ENCODE measurements at regions not wholly inside any gene's neighbourhood (a gene's known extent, or its start where the extent isn't known, plus 50 kb on each side); places are given as distances from the start of the nearest gene placed in this dataset.
"Not testable (repeated sequence)": the region's sequence is repeated elsewhere in the genome, so short reads cannot be mapped to it uniquely, and the experiment has no call there.

DNA sequence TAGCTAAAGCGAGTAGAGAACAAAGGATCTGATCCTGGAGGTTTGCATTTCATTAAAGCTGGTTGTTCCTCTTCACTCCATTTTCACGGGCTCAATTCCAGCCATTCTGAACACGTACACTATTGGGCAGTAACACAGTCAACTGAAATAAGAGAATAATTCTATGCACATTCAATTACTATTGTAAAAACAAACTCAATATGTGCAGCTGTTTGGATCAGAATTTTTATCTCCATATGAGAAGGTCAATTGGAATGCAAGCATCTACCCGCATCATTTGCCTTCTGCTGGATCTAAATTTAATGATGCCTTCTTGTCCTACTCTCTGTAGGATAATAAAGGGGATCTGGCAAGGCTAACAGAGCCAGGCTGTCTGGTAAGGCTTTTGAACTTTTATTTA, 562.8 kb upstream of the CCDC179 start:
- POLR2A ChIA-PET = no interaction called here
- no peak overlapping the region for H3K27ac Mint-ChIP-seq
- H3K36me3 Mint-ChIP-seq = no peaks in the 10 kb centered on the region
- intact Hi-C loops (cut with micrococcal nuclease) = no loop called here
- peaks cover 4% of the 10 kb centered on the region for H3K9me3 Mint-ChIP-seq
- H3K4me3 Mint-ChIP-seq = no peak overlapping the region
- CTCF ChIA-PET = no interaction called here
- H3K27me3 Mint-ChIP-seq = no peaks in the 10 kb centered on the region
- DNase-seq = no peak
- H3K4me1 Mint-ChIP-seq (ENCODE audit: low read depth) = no peaks in the 10 kb centered on the region

DNA sequence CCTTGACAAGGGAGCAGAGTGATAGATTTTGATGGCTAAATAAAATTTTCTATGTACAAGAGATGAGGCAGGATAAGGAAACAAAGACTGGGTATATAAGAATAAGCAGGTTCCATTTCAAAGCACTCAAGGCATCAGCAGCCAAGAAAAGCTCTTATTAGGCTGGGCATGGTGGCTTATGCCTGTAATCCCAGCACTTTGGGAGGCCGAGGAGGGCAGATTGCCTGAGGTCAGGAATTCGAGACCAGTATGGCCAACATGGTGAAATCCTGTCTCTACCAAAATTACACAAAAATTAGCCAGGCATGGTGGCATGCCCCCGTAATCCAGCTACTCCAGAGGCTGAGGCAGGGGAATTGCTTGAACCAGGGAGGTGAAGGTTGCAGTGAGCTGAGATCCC, 563.4 kb upstream of the CCDC179 start:
- intact Hi-C loops (cut with micrococcal nuclease) = no loop called here
- H3K4me3 Mint-ChIP-seq = no peak overlapping the region
- CTCF ChIA-PET = no interaction called here
- H3K9me3 Mint-ChIP-seq = peaks cover 5% of the 10 kb centered on the region
- no peak overlapping the region for H3K27ac Mint-ChIP-seq
- no peaks in the 10 kb centered on the region for H3K4me1 Mint-ChIP-seq (ENCODE audit: low read depth)
- POLR2A ChIA-PET = no interaction called here
- no peaks in the 10 kb centered on the region for H3K36me3 Mint-ChIP-seq
- DNase-seq = no peak
- no peaks in the 10 kb centered on the region for H3K27me3 Mint-ChIP-seq

DNA sequence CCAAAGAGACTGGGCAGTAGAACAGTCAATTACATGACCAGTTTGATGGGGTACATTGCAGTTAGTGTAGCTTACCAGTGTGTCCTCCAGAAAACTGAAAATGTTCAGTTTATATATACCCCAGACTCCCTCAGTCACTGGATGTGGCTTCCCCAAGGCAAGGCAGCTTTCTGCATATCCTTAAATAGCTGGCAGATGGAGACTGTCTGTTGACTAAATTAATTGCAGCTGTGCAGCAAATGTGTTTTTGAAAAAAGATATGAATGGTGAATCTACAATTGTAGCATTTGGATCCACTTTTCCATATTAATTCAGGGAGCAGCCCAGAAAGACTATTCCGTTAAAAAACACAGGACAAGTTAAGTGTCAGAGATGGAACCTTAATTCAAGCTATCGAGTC, 565.1 kb upstream of the CCDC179 start:
- Mint-ChIP-seq H3K4me3 (no peak overlapping the region), H3K36me3 (no peaks in the 10 kb centered on the region), H3K4me1 (ENCODE audit: low read depth) (no peaks in the 10 kb centered on the region), H3K27ac (no peak overlapping the region), H3K27me3 (no peaks in the 10 kb centered on the region), H3K9me3 (peaks cover 16% of the 10 kb centered on the region)
- intact Hi-C loops (cut with micrococcal nuclease) = no loop called here
- ChIA-PET POLR2A (no interaction called here), CTCF (no interaction called here)
- no peak for DNase-seq

DNA sequence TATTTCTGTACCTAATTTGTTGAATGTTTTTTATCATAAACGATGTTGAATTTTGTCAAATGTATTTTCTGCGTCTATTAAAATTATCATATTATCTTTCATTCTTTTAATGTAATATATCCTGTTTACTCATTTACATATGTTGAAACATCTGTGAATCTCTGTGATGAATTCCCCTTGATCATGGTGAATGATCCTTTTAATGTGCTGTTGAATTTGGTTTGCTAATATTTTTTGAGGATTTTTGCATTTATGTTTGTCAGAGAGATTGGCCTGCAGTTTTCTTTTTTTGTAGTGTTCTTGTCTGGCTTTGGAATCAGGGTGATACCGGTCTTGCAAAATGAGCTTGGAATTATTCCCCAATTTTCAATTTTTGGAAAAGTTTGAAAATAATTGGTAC, 569.3 kb upstream of the CCDC179 start:
- Mint-ChIP-seq H3K27me3 (no peaks in the 10 kb centered on the region), H3K9me3 (peaks cover 16% of the 10 kb centered on the region), H3K27ac (no peak overlapping the region), H3K4me1 (ENCODE audit: low read depth) (no peaks in the 10 kb centered on the region), H3K36me3 (no peaks in the 10 kb centered on the region), H3K4me3 (no peak overlapping the region)
- ChIA-PET POLR2A (no interaction called here), CTCF (no interaction called here)
- DNase-seq = no peak
- intact Hi-C loops (cut with micrococcal nuclease) = no loop called here

DNA sequence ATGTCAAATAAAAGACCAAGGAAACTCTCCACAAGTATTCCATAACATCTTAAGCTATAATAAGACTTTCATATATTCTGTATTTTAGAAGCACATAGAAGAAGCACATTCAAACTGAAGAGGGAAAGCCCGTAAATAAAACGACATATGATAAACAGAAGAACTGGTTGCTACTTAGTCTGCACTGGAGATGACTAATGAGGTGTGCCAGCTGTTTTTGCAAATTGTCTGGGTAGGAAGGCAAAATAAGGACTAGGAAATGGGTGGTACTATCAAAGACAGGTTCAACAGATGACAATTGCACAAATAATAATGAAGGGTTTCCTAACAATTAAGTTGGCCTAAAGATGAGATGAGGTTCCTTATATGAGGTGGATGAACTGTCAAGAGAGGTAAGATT, 593.2 kb upstream of the CCDC179 start:
- intact Hi-C loops (cut with micrococcal nuclease) = no loop called here
- ChIA-PET CTCF (no interaction called here), POLR2A (no interaction called here)
- Mint-ChIP-seq H3K4me1 (ENCODE audit: low read depth) (no peaks in the 10 kb centered on the region), H3K4me3 (no peak overlapping the region), H3K27ac (no peak overlapping the region), H3K36me3 (no peaks in the 10 kb centered on the region), H3K27me3 (no peaks in the 10 kb centered on the region), H3K9me3 (peaks cover 22% of the 10 kb centered on the region)
- DNase-seq = no peak

DNA sequence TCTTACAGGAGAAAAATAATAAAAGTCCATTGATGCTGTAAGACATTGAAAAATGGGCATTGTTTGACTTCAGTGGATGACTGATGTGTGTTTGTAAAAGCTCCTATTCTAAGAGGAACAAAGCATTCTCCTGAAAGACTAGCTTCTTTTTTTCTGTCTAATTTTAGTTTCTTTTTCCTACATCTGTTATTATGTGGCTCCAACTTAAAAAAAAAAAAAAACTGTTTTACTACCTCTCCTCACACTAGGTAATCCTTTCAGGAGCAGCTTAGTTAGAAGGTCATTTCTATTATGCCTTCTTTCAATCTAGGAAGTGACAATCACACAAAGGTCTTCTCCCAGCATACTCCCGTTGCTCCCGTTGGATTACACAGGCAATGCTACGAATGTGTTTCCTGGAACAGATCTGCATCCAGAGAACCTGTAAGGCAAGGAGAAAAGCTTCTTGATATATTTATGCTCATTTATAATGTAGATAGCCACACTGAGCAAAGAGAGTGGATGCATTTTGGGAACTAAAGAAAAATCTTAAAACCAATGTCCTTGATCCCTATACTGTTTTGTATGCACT, 595.1 kb upstream of the CCDC179 start:
- Mint-ChIP-seq H3K27me3 (no peaks in the 10 kb centered on the region), H3K4me1 (ENCODE audit: low read depth) (no peaks in the 10 kb centered on the region), H3K4me3 (no peak overlapping the region), H3K27ac (no peak overlapping the region), H3K36me3 (no peaks in the 10 kb centered on the region), H3K9me3 (peaks cover 20% of the 10 kb centered on the region)
- ChIA-PET CTCF (no interaction called here), POLR2A (no interaction called here)
- intact Hi-C loops (cut with micrococcal nuclease) = no loop called here
- DNase-seq = no peak

DNA sequence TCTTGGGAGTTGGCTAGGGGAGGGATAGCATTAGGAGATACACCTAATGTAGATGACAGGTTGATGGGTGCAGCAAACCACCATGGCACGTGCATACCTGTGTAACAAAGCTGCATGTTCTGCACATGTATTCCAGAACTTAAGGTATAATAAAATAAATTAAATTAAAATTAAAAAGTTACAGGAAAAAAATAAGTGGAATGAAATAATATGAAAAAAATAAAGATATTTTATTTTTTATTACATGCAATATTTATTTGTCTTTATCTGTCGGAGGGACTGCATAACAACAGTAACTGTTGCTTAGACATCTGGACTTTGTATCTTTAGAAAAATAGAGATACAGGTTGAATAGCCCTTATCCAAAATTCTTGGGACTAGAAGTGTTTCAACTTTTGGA, 597.4 kb upstream of the CCDC179 start:
- Mint-ChIP-seq H3K27me3 (no peaks in the 10 kb centered on the region), H3K9me3 (peaks cover 10% of the 10 kb centered on the region), H3K4me1 (ENCODE audit: low read depth) (no peaks in the 10 kb centered on the region), H3K36me3 (no peaks in the 10 kb centered on the region), H3K4me3 (no peak overlapping the region), H3K27ac (no peak overlapping the region)
- ChIA-PET POLR2A (no interaction called here), CTCF (no interaction called here)
- no peak for DNase-seq
- intact Hi-C loops (cut with micrococcal nuclease) = no loop called here

DNA sequence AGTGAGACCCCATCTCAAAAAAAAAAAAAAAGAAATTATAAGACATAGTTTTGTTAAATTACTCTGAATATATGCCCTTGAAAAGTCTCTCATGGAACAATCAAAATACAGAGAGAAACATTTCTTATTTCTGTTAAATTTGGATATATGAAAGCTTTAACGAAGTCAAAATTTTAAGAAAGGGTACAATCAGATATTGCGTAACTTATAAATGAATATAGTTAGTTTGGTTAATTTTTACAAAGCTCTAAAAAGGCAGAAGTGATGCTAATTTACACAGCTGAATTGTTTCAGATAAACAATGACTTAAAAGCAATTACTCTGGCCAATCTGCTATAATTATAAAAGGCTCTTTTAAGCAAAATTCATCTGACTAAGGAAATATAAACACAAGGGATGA, 611.6 kb upstream of the CCDC179 start:
- Mint-ChIP-seq H3K27ac (no peak overlapping the region), H3K4me1 (ENCODE audit: low read depth) (no peaks in the 10 kb centered on the region)
- intact Hi-C loops (cut with micrococcal nuclease) = no loop called here

DNA sequence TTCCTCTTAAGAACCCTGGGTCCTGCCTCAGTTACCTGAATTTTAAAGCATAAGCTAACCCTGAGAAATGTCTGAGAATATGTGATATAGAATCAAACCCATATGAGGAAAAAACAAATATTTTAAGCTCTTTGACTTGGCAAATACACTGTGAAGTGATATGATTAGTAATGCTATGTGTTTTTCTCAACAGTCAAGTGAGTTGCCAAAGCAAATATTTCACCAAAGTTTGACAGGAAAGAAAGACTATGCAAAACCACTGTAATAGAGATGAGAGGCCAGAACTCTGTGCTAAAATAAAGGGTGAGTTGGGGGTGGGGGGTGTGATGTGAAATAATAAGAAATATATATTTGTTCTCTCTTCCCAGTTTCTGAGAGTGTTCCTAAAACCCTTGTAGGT, 613.5 kb upstream of the CCDC179 start:
- H3K27ac Mint-ChIP-seq = no peak overlapping the region
- no peak for DNase-seq
- intact Hi-C loops (cut with micrococcal nuclease) = no loop called here
- ChIA-PET POLR2A (no interaction called here), CTCF (interaction anchor here (0.6 kb wide), 1 partner anchor 9 kb away, joined by 3 read pairs; no protein-coding TSS in a partner anchor)
- no peaks in the 10 kb centered on the region for H3K36me3 Mint-ChIP-seq
- peaks cover 13% of the 10 kb centered on the region for H3K9me3 Mint-ChIP-seq
- no peak overlapping the region for H3K4me3 Mint-ChIP-seq
- H3K4me1 Mint-ChIP-seq (ENCODE audit: low read depth) = no peaks in the 10 kb centered on the region
- H3K27me3 Mint-ChIP-seq = no peaks in the 10 kb centered on the region

More for the DNA sequence above, 611.6 kb upstream of the CCDC179 start:
- Mint-ChIP-seq H3K4me3 (no peak overlapping the region), H3K36me3 (no peaks in the 10 kb centered on the region), H3K9me3 (peaks cover 15% of the 10 kb centered on the region), H3K27me3 (no peaks in the 10 kb centered on the region)
- POLR2A ChIA-PET = no interaction called here
- CTCF ChIA-PET = no interaction called here
- no peak for DNase-seq

DNA sequence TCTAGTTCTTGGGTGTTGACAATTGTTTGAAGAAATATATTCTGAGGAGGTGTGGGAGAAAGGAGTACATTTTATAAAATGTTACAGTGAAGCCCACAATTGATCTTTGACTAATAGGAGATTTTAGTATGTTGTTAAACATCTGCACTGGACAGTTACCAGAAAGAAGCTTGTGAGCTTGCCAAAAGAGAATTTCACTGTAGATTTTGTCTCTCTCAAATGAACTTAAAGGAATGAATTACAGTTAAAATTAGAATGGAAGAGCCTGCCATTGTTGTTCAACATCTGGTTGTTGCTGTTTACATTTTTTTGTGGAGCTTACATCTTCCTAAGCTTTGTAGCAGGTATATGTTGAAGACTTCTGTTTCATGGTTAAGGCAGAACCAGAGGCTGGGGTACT, 620.5 kb upstream of the CCDC179 start:
- Mint-ChIP-seq H3K9me3 (peaks cover 21% of the 10 kb centered on the region), H3K36me3 (no peaks in the 10 kb centered on the region), H3K27me3 (no peaks in the 10 kb centered on the region), H3K4me3 (no peak overlapping the region), H3K4me1 (ENCODE audit: low read depth) (no peaks in the 10 kb centered on the region), H3K27ac (no peak overlapping the region)
- intact Hi-C loops (cut with micrococcal nuclease) = no loop called here
- ChIA-PET POLR2A (no interaction called here), CTCF (no interaction called here)
- no peak for DNase-seq

DNA sequence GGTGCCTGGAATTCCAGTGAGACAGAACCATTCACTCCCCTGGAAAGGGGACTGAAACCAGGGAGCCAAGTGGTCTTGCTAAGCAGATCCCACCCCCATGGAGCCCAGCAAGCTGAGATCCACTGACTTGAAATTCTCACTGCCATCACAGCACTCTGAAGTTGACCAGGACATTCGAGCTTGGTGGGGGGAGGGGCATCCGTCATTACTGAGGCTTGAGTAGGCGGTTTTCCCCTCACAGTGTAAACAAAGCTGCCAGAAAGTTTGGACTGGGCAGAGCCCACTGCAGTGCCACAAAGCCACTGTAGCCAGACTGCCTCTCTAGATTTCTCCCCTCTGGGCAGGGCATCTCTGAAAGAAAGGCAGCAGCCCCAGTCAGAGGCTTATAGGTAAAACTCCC, 623.9 kb upstream of the CCDC179 start:
- H3K9me3 Mint-ChIP-seq = peaks cover 46% of the 10 kb centered on the region
- H3K4me3 Mint-ChIP-seq; H3K27ac Mint-ChIP-seq; H3K27me3 Mint-ChIP-seq; CTCF ChIA-PET; POLR2A ChIA-PET; H3K36me3 Mint-ChIP-seq; intact Hi-C loops (cut with micrococcal nuclease); H3K4me1 Mint-ChIP-seq (ENCODE audit: low read depth); DNase-seq: not testable (repeated sequence)

DNA sequence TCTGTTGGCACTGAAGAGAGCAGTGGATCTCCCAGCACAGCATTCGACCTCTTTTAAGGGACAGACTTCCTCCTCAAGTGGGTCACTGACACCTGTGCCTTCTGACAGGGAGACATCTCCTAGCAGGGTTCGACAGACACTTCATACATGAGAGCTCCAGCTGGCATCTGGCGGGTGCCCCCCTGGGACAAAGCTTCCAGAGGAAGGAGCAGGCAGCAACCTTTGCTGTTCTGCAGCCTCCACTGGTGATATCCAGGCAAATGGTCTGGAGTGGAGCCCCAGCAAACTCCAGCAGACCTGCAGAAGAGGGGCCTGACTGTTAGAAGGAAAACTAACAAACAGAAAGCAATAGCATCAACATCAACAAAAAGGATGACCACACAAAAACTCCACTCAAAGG, 624.3 kb upstream of the CCDC179 start:
- DNase-seq; H3K27ac Mint-ChIP-seq; CTCF ChIA-PET; H3K27me3 Mint-ChIP-seq; H3K4me3 Mint-ChIP-seq; POLR2A ChIA-PET; H3K4me1 Mint-ChIP-seq (ENCODE audit: low read depth); H3K36me3 Mint-ChIP-seq; intact Hi-C loops (cut with micrococcal nuclease): not testable (repeated sequence)
- peaks cover 47% of the 10 kb centered on the region for H3K9me3 Mint-ChIP-seq

DNA sequence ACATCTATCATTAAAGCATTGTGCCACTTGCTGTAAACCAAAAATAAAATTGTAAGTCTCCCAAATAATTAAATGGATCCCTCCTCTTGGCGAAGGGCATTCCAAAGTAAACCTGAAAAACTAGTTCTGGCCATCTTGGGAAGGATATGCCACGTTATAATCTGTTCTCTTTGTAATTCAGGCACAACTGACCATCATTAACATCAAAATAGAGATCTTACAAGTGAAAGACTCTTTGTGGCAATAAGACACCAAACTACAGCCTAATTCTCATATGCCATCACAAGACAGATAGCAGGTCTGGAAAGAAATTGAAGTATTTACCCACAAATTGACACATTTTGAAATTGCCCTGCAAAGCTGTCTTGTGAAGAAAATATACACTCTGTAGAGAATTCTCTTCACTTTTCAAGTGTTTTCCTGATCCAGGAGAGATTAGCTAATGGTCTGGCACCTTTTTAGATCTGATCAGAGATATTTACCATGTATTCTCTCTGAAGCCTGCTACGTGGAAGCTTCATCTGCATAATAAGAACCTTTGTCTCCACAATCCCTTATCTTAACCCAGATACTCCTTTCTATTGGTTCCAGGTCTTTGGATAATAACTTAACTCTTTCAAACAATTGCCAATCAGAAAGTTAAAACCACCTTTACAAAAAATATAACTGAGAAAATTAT, 630.4 kb upstream of the CCDC179 start:
- ChIA-PET CTCF (no interaction called here), POLR2A (no interaction called here)
- intact Hi-C loops (cut with micrococcal nuclease) = no loop called here
- Mint-ChIP-seq H3K9me3 (peaks cover 36% of the 10 kb centered on the region), H3K36me3 (no peaks in the 10 kb centered on the region), H3K27me3 (no peaks in the 10 kb centered on the region), H3K4me1 (ENCODE audit: low read depth) (no peaks in the 10 kb centered on the region), H3K4me3 (no peak overlapping the region), H3K27ac (no peak overlapping the region)
- DNase-seq = no peak
